GM18861 (cell line): ENCODE measurements at regions not wholly inside any gene's neighbourhood (a gene's known extent, or its start where the extent isn't known, plus 50 kb on each side); places are given as distances from the start of the nearest gene placed in this dataset.

Source experiments
- ATAC-seq: cut with Tn5 transposase; IDR thresholded peaks from one replicate; pipeline ENCODE4 v1.9.1; 2021; ENCODE audit not compliant: unreplicated experiment

DNA sequence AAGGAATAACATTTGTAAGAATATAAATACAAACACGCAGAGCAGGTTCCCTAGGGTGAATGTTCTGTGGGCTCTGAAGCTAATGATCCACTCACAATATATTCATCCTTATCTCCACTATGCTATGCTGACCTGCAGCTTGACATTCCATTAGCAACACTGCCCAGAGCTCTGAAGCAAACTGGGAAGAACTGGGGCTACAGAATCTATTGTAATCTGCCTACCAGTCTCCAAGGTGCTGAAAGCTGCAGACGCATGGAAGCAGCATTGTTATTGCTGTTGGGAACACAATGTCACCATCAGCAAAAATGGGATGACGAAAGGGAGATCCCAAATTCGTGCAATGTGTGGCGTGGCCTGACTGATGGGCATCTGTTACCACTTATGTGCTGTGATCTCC, 316.7 kb upstream of the RORA start:
- no peak for ATAC-seq

GRCh38 chr15:61541516-61541915, 312.4 kb upstream of the RORA start:
- no peak for ATAC-seq

DNA sequence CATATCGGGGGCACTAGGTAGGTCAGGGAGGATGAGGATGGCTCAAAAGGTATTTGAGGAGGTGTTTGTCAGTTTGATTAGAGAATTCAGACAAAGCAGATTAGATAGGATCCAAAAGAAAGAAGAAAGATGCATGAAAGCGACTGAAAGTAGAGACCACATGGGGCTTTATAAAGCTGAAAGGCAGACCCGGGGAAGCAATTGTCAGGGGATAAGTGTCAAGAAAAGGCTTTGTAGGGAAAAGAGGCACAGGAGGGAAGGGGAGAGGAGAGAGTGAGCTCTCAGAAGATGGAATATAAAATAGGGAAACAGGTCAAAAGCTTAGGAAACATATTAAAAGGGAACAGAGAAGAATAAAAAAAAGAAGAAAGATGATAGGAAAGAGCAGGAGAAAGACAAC, 308.2 kb upstream of the RORA start:
- ATAC-seq, result no peak

DNA sequence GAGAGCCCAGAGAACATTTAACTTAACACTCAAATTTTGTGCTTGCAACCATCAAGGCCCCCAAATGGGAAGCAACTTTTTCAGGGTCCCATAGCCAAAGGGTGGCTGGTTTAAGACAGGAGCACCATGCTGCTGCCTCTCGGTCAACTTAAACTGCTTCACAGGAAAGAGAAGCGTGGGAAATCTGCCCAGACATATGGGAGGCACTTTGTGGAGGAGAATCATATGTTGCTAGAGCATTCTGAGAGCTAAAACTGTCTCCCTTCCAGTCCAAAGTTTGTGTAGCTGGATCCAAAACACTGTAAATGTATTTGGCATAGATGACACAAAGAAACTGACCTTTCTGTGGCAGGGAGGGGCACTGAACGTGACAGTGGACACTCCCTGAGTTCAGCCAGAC, 305.9 kb upstream of the RORA start:
- no peak for ATAC-seq

GRCh38 chr15:61530769-61531168, 301.7 kb upstream of the RORA start:
- no peak for ATAC-seq

DNA sequence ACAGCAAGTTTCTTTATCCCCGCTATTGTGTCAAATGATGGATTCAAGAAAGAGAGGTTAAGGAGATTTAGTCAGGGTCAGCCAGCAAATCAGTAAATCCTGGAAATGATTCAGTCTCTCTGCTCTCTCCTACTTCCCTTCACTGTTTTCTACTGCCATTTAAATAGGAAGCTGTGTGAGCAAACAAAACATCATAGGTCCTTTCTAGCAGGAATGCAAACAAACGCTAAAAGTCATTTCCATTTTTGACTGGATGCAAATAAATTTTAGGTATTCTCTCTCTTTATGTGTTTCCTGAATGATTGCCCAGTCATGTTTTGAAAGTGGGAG, 299.4 kb upstream of the RORA start:
- no peak for ATAC-seq

GRCh38 chr15:61527836-61528580, 298.9 kb upstream of the RORA start:
- ATAC-seq, result no peak

- no peak for ATAC-seq
These were observed 295.4 kb upstream of the RORA start for GRCh38 chr15:61524545-61524944.

DNA sequence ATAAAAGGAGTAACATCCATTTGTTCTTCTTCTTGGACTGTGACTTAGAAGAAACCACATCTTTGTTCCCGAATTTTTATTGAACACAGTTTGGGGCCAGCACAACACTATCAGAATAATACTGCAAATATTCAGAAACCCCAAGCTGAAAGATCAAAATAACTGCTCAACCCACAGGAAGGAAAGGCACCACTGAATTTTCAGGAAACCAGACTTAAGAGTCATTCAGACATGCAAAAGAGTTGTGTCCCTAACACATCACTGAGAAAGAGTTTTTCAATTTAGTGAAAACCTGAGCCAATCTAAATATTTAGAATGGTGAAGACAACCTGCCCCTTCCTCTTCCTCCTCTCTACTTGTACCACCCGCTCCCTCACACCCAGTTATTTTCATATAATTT, 295.0 kb upstream of the RORA start:
- no peak for ATAC-seq

- ATAC-seq, result no peak
These were observed 293.3 kb upstream of the RORA start for GRCh38 chr15:61522411-61522810.

DNA sequence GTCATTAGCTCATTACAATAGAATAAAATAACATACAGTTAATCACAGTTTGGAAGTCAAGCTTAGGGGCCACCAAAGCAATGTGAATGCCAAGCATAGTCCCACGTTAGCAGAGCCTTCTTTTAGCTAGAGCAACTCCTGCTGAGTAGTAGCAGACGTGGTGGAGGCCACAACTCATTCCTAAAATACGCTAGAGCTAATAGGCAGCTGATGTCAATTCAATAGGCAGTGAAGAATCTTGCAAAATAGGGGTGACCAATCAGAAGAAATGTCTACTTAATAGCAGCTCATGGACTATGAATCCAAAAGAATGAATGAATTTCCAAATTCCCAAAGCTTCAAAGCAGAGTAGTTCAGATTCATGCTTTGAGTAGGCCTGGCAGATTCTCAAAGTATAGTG, 292.9 kb upstream of the RORA start:
- ATAC-seq, result no peak

- ATAC-seq, result no peak
These were observed 290.2 kb upstream of the RORA start for GRCh38 chr15:61519296-61519695.

GRCh38 chr15:61518191-61518950, 289.3 kb upstream of the RORA start:
- ATAC-seq, result no peak

DNA sequence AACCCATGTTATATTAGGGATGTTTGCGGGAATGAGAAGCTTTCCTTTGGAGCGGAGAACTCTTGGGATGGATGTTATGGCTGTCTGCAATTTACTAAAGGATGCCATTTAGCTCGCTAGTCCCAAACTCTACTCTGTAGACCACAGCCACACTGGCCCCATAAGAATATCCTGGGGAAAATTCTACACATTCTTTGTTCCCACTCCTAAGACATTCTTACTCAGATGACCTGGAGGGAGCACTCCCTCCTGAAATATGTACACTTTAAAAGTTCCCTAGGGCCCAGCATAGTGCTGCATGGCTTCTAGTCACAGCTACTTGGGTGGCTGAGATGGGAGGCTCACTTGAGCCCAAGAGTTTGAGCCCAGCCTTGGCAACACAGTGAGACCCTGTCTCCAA, 288.7 kb upstream of the RORA start:
- ATAC-seq, result no peak

- no peak for ATAC-seq
These were observed 288.2 kb upstream of the RORA start for GRCh38 chr15:61517335-61517734.

DNA sequence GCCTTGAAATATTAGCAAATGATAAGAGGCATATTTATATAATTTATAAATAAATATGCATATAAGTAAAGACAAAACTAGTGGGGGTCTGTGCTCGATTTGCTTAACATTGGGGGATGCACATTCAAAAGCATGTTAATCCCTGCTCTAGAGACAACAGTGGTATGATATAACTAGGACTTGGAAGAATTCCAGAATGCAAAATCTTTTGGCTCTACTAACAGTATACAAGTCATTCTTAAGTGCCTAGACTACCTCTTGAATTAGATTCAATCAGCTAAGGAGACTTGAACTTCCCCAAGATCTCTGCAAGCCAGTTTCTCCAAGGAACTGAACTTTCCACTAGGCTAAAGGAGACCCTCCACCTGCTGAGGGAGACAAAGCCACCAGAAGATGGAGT, 282.7 kb upstream of the RORA start:
- ATAC-seq, result no peak

GRCh38 chr15:61511089-61511488, 282.0 kb upstream of the RORA start:
- no peak for ATAC-seq

GRCh38 chr15:61509327-61509840, 280.3 kb upstream of the RORA start:
- no peak for ATAC-seq

DNA sequence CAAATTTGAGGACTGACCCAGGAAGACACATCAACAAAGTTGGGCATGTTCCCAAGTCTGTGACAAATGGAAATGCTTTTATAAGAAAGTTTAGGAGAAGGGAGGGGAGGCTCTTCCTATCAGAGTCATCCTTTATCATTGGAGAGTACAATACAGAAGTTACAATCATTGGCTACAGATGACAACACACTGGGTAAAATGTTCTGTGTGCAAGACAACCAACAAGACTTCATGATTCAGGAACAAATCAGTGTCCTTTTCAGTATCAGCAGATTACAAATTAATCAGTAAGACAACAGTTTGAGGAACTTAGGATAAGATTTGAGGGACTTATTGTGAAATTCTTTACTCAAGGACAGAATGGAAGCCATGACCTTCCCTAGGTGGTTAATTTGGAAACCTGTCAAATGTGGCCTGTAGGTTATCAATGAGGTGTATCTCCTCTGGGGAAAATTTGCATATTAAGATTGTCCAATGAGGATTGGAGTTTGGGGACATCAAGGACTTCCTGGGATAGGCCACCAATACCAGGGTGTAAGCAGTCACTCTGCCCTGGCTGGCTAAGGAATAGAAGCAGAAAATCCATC, 274.4 kb upstream of the RORA start:
- no peak for ATAC-seq

DNA sequence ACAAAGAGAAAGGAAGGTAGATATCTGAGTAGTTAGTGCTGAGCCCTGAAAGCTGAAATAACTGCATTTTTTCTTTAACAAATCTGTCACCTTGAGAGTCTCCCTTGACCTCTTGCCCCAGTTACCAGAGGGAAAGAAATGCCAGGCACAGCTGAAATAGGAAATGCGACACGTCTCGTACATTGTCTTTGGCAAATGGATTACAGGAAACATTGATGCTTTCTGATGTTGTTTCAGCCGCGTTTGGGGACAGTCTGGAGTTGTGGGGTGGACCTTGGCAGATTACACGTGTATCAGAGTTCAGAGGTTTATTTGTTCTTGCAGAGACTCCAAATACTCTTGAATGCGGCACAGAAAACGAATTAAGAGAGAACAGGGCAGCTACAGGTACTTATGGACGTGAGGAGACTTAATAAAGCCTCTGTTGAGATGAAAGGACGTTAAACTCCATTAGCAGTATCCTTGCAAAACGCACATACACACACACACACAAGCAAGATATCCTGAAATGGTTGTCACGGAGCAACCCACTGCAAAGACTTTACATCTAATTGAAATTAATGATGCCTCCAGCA, 272.8 kb upstream of the RORA start:
- no peak for ATAC-seq

DNA sequence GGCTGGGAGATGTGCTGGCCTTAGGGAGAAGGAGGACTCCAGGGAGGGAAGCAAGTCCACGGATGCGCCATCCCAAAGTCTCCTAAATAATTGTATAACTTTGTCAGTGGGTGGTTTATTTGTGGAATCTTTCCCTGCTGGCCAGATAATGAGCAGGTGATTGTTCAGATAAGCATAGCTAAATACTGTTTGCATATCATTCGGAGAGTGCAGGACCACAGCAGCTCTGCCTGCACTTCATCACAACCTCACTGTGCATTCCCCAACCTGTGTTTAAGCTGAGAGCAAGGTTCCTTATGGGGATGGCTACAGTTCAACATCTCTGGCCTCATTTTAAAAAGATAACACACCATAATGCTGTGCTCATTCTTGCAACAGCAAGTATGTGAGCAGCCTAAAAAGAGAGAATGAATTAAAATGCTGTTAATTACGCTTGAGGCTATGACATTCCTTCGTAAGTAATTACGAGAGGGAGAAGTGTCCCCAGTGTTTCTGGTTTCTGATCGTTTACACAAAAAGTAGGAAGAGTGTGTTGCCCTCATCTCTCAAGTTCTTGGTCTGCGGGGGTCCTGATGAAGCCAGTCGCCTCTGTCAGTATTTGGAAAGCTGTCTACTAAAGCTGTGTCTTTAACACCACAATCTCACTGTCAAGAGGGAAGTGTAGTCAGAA, 272.0 kb upstream of the RORA start:
- no peak for ATAC-seq
